ENCODE measurements at regions not wholly inside any gene's neighbourhood (a gene's known extent, or its start where the extent isn't known, plus 50 kb on each side); places are given as distances from the start of the nearest gene placed in this dataset.

DNA sequence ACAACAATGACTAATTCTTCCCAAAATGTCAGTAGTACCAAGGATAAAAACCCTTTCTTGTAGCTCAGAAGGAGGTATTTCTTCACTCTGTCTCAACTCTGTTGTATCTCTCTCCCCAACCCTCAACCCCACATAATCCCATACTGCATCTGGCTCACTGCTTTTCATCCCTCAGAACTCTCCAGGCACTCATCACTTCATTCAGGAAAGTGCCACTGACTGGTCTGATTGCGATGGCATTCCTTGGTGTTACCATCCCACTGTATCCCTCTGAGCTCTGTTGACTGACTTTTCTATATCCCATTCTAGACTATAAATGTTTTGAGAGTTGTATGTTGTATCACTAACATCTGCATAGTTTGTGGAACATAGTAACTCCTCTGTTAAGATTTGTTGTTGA, 483.5 kb upstream of the ADGRL2 start:
- DNase-seq (ENCODE audit: low spot score): no peak
- TF ChIP-seq, protein P1, sequence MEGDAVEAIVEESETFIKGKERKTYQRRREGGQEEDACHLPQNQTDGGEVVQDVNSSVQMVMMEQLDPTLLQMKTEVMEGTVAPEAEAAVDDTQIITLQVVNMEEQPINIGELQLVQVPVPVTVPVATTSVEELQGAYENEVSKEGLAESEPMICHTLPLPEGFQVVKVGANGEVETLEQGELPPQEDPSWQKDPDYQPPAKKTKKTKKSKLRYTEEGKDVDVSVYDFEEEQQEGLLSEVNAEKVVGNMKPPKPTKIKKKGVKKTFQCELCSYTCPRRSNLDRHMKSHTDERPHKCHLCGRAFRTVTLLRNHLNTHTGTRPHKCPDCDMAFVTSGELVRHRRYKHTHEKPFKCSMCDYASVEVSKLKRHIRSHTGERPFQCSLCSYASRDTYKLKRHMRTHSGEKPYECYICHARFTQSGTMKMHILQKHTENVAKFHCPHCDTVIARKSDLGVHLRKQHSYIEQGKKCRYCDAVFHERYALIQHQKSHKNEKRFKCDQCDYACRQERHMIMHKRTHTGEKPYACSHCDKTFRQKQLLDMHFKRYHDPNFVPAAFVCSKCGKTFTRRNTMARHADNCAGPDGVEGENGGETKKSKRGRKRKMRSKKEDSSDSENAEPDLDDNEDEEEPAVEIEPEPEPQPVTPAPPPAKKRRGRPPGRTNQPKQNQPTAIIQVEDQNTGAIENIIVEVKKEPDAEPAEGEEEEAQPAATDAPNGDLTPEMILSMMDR (IDR thresholded peaks at IDR 0.05; ENCODE audit: borderline replicate concordance, control extremely low read depth, extremely low read depth, insufficient read depth, missing control alignments): no peak
- in situ Hi-C loops (cut with MboI; ENCODE audit: low sequenced_read_pairs, unreplicated experiment): no loop called here

DNA sequence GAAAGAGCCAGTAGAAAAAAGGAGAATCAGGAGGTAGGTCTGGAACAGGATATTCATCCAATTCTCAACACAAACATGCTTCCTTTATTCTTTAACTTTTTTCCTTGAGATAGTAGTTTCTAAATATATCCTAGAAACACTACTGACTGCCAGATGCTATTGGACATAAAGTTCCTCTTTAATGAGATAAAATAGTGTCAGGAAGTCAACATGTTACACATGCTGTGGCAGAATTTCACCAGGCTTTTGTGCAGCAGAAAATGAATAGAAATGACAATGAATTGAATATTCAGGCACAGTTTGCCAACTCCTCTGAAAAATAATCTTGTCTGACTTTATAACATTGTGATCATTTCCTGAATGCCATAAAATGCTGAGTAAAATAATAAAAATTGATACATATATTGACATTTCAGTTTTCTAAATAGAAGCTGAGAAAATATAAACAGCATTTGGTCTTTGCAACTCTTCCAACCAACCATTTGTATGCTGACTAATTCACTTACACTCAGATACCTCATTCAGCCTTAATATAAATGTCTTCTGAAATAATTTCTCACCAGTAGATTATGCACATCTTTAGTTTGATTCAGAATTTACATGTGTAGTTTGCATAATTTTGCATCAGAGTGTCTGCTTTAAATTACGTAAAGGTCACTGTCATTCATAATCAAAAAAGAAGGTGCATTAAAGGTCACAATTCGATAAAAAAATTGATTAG, 486.1 kb upstream of the ADGRL2 start:
- TF ChIP-seq, protein P1 (IDR thresholded peaks at IDR 0.05; ENCODE audit: borderline replicate concordance, control extremely low read depth, extremely low read depth, insufficient read depth, missing control alignments): no peak
- in situ Hi-C loops (cut with MboI; ENCODE audit: low sequenced_read_pairs, unreplicated experiment): no loop called here
- DNase-seq (ENCODE audit: low spot score): no peak

DNA sequence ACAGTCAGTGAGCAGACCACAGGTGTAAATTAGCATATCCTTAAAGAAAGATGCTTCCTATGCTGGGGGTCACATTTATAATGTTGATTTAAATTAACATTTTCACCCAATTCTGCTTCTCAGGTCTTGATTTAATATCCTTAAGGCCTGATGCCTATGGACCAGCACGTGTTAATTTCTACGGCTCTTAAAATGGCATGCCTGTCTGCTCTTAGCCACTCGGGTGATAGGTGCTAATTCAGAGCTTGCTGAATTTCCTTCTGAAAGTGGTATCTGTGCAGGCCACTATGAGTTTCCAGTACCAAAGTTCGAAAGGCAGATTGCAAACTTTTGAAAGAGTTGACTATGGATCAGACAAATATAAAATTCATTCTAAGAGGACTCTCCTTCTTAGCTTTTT, 487.4 kb upstream of the ADGRL2 start:
- DNase-seq (ENCODE audit: low spot score): no peak
- TF ChIP-seq, protein P1 (IDR thresholded peaks at IDR 0.05; ENCODE audit: borderline replicate concordance, control extremely low read depth, extremely low read depth, insufficient read depth, missing control alignments): no peak
- in situ Hi-C loops (cut with MboI; ENCODE audit: low sequenced_read_pairs, unreplicated experiment): no loop called here

DNA sequence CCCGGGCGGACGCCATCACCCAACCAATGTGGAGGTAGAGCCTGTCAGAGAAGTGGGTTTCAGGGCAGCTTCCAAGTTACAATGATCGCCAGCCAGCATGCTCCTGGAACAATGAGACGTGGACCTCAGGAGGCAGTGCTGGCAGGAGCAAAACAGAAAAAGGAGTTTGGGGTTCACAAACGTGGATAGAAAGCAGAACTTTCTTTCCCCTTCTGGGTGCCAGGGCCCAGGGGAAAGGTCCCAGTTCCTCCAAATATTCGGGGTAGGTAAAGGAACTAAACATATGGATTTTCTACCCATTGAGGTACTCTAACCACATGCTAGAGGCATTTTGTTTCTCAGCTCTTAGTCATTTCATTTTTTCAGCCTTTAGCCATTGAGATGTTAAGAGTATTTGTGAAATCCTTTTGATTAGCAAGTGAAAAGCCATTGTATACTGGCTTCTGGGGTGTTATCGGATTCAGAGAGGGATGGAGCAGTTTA, 488.4 kb upstream of the ADGRL2 start:
- DNase-seq (ENCODE audit: low spot score): no peak
- TF ChIP-seq, protein P1 (IDR thresholded peaks at IDR 0.05; ENCODE audit: borderline replicate concordance, control extremely low read depth, extremely low read depth, insufficient read depth, missing control alignments): no peak

DNA sequence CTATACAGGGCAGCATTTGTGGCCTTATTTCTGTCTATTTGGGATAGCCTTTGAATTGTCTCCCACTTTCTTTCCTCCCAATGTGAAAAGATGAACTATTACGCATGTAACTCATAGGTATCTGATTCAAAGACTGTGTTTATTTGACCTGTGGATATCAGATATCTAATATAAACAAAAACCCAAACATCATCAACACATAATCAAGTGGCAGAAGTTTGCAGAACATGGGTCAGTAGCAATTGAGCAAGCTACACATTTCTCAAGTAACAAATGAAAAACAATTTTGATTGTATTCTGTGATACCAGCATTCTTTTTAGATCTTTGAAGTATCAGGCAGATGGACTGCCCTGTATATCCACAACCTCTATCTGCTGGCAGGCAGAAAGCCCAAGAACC, 490.5 kb upstream of the ADGRL2 start:
- in situ Hi-C loops (cut with MboI; ENCODE audit: low sequenced_read_pairs, unreplicated experiment): no loop called here
- DNase-seq (ENCODE audit: low spot score): no peak
- TF ChIP-seq, protein P1 (IDR thresholded peaks at IDR 0.05; ENCODE audit: borderline replicate concordance, control extremely low read depth, extremely low read depth, insufficient read depth, missing control alignments): no peak

More for the DNA sequence above, 488.4 kb upstream of the ADGRL2 start:
- in situ Hi-C loops (cut with MboI; ENCODE audit: low sequenced_read_pairs, unreplicated experiment): no loop called here

DNA sequence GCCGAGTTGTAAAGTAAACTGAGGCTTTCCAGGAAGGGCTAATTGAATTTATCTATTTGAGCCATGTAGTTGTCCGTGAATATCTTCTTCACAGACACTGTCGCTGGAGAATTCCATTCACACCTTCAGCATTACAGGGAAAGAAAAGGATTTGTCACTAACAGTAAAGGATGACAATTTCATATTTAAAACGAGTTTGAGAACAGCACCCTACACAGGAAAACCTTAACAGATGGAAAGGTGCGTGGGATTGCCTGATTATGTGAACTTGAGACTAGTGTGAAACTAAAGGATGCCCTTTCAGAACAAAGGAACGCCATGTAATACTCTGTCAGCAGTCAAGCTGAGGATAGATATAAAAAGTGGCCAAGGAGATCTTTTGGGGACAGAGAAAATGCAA, 492.5 kb upstream of the ADGRL2 start:
- TF ChIP-seq, protein P1 (IDR thresholded peaks at IDR 0.05; ENCODE audit: borderline replicate concordance, control extremely low read depth, extremely low read depth, insufficient read depth, missing control alignments): no peak
- DNase-seq (ENCODE audit: low spot score): no peak
- in situ Hi-C loops (cut with MboI; ENCODE audit: low sequenced_read_pairs, unreplicated experiment): no loop called here
